Chondrocyte (in vitro differentiated cells): ENCODE measurements at regions not wholly inside any gene's neighbourhood (a gene's known extent, or its start where the extent isn't known, plus 50 kb on each side); places are given as distances from the start of the nearest gene placed in this dataset.

Experiments used
- DNase-seq: peaks from one replicate; pipeline ENCODE4 v3.0.0; 2021; ENCODE audit warnings: mixed read lengths, low spot score
- H3K27ac Mint-ChIP-seq: one replicate; pipeline ENCODE4 v1.8.0; 2021; ENCODE audit warnings: mild to moderate bottlenecking, moderate library complexity, mixed read lengths; ENCODE audit not compliant: unreplicated experiment
- H3K27me3 Mint-ChIP-seq: 2 replicates; pipeline ENCODE4 v1.8.0; 2021; ENCODE audit warnings: low read depth, mixed read lengths
- H3K36me3 Mint-ChIP-seq: 2 replicates; pipeline ENCODE4 v1.8.0; 2021; ENCODE audit warnings: low read depth, mixed read lengths
- H3K4me1 Mint-ChIP-seq: 2 replicates; pipeline ENCODE4 v1.8.0; 2021; ENCODE audit warnings: low read depth, mild to moderate bottlenecking, mixed read lengths
- H3K4me3 Mint-ChIP-seq: one replicate; pipeline ENCODE4 v1.8.0; 2021; ENCODE audit warnings: mild to moderate bottlenecking, moderate library complexity, mixed read lengths; ENCODE audit not compliant: unreplicated experiment
- H3K9me3 Mint-ChIP-seq: 2 replicates; pipeline ENCODE4 v1.8.0; 2021; ENCODE audit warnings: low read depth, mixed read lengths
- TF ChIP-seq, protein P1 (sequence below): fragments of 200-600 bp; sonication (generic); IDR thresholded peaks from 2 replicates; pipeline ENCODE4 v1.5.0; 2021; ENCODE audit warnings: antibody characterized with exemption, mild to moderate bottlenecking, moderate library complexity

DNA sequence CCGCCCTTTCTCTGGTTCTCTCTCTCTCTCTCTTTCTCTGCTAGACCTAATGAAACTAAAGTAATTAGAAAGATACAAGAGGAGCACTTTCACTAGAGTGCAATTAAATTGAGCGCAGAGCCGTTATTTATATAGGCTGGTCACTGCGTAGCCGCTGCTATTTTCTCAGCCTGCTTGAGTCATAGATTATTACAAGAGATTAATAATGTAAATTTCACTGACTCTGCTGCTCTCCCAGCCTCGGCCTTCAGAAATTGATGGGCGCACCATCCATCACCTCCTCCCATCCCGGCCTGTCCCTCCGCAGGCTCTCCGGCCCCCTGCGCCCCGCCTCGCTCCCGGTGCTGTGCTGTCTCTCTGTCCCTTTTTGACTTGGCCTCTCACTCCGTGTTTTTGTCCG lies 268.0 kb upstream of the MVB12B start:
- no peak for DNase-seq
- H3K27me3 Mint-ChIP-seq: peaks cover 36% of the 10 kb centered on the region
- H3K36me3 Mint-ChIP-seq: no peaks in the 10 kb centered on the region
- TF ChIP-seq, protein P1, sequence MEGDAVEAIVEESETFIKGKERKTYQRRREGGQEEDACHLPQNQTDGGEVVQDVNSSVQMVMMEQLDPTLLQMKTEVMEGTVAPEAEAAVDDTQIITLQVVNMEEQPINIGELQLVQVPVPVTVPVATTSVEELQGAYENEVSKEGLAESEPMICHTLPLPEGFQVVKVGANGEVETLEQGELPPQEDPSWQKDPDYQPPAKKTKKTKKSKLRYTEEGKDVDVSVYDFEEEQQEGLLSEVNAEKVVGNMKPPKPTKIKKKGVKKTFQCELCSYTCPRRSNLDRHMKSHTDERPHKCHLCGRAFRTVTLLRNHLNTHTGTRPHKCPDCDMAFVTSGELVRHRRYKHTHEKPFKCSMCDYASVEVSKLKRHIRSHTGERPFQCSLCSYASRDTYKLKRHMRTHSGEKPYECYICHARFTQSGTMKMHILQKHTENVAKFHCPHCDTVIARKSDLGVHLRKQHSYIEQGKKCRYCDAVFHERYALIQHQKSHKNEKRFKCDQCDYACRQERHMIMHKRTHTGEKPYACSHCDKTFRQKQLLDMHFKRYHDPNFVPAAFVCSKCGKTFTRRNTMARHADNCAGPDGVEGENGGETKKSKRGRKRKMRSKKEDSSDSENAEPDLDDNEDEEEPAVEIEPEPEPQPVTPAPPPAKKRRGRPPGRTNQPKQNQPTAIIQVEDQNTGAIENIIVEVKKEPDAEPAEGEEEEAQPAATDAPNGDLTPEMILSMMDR: no peak
- no peaks in the 10 kb centered on the region for H3K9me3 Mint-ChIP-seq
- H3K4me1 Mint-ChIP-seq: no peaks in the 10 kb centered on the region
- H3K27ac Mint-ChIP-seq: no peak overlapping the region
- H3K4me3 Mint-ChIP-seq: no peak overlapping the region

- no peaks in the 10 kb centered on the region for H3K36me3 Mint-ChIP-seq
- no peaks in the 10 kb centered on the region for H3K4me1 Mint-ChIP-seq
- TF ChIP-seq, protein P1: no peak
- H3K27me3 Mint-ChIP-seq: peaks cover 32% of the 10 kb centered on the region
- no peak overlapping the region for H3K27ac Mint-ChIP-seq
- DNase-seq: no peak
- H3K9me3 Mint-ChIP-seq: no peaks in the 10 kb centered on the region
- no peak overlapping the region for H3K4me3 Mint-ChIP-seq
Observed at GRCh38 chr9:126061575-126061974, 265.1 kb upstream of the MVB12B start.

DNA sequence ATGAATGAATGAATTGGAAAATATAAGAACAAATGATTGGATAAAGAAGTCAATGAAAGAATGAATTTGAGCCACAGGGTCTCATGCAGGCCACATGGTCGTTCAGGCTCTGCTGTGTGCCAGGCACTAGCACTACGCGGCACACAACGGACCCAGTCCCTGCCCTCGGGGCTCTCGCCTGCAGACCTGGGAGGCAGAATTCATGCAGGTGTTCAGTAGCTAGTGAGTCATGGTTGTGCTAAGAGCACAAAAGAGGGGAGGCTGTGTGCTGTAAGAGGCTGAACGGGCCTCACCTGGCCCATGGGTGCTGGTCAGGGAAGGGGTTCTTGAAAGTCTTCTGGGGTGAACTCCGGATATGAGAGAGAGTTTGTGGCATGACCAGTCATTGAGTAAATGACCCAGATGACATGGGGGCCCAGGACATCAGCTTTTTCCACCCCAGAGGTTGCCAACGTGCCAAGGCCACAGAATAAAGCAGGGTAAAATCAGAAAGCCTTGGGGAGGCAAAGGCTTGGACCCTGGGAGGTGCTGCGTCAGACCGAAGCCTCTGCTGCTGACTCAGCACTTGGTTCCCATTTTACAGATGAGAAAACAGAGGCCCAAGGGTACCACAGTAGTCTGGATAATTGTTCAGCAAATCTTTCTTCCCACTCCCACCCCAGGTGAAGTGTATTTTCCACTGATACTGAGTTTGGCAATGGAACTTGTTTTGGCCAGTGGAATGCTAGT lies 264.3 kb upstream of the MVB12B start:
- Mint-ChIP-seq H3K27me3 (peaks cover 38% of the 10 kb centered on the region), H3K27ac (no peak overlapping the region), H3K4me3 (no peak overlapping the region), H3K4me1 (no peaks in the 10 kb centered on the region), H3K36me3 (no peaks in the 10 kb centered on the region), H3K9me3 (no peaks in the 10 kb centered on the region)
- no peak for DNase-seq
- TF ChIP-seq, protein P1: no peak

GRCh38 chr9:126063326-126063725 lies 263.3 kb upstream of the MVB12B start:
- Mint-ChIP-seq H3K27ac (no peak overlapping the region), H3K36me3 (no peaks in the 10 kb centered on the region), H3K4me3 (no peak overlapping the region), H3K27me3 (peaks cover 39% of the 10 kb centered on the region), H3K4me1 (no peaks in the 10 kb centered on the region), H3K9me3 (no peaks in the 10 kb centered on the region)
- TF ChIP-seq, protein P1: no peak
- no peak for DNase-seq

DNA sequence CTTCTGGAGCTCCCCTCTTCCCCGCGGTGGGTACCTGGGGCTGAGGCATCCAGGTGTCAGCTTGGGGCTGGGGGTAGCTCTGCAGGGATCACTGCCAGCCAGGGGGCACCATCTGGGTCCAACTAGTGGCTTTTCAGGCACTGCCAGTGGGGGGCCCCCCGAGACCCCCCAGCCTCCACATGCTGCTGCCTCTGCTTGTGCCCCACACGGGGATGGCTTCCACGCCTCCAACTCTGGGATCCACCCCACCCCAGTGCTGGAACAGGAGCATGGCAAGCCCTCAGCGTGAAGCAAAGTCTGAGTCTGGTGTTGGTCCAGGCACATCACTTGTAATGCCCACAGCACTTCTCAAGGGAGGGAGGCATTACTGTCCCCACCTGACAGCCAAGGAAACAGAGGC lies 260.5 kb upstream of the MVB12B start:
- H3K36me3 Mint-ChIP-seq: no peaks in the 10 kb centered on the region
- H3K27ac Mint-ChIP-seq: no peak overlapping the region
- no peaks in the 10 kb centered on the region for H3K9me3 Mint-ChIP-seq
- H3K27me3 Mint-ChIP-seq: peaks cover 31% of the 10 kb centered on the region
- H3K4me3 Mint-ChIP-seq: no peak overlapping the region
- no peaks in the 10 kb centered on the region for H3K4me1 Mint-ChIP-seq
- TF ChIP-seq, protein P1: no peak
- no peak for DNase-seq
